ENCODE measurements at regions not wholly inside any gene's neighbourhood (a gene's known extent, or its start where the extent isn't known, plus 50 kb on each side); places are given as distances from the start of the nearest gene placed in this dataset.
"Not testable (repeated sequence)": the region's sequence is repeated elsewhere in the genome, so short reads cannot be mapped to it uniquely, and the experiment has no call there.

- H3K36me3 Mint-ChIP-seq; H3K4me3 Mint-ChIP-seq; H3K27me3 Mint-ChIP-seq; H3K4me1 Mint-ChIP-seq; DNase-seq; H3K27ac Mint-ChIP-seq; POLR2A ChIA-PET; H3K9me3 Mint-ChIP-seq; ATAC-seq (ENCODE audit: low read depth): not testable (repeated sequence)
Observed at GRCh38 chr16:16613212-16613611, 234.3 kb downstream of the NPIPA7 start.

GRCh38 chr16:16614484-16614883, 235.5 kb downstream of the NPIPA7 start:
- H3K27me3 Mint-ChIP-seq; H3K36me3 Mint-ChIP-seq; ATAC-seq (ENCODE audit: low read depth); H3K9me3 Mint-ChIP-seq; H3K4me3 Mint-ChIP-seq; H3K4me1 Mint-ChIP-seq; H3K27ac Mint-ChIP-seq; DNase-seq; POLR2A ChIA-PET: not testable (repeated sequence)

GRCh38 chr16:16618963-16619465, 240.1 kb downstream of the NPIPA7 start:
- POLR2A ChIA-PET; H3K27me3 Mint-ChIP-seq; H3K4me3 Mint-ChIP-seq; H3K27ac Mint-ChIP-seq; H3K4me1 Mint-ChIP-seq; DNase-seq; H3K9me3 Mint-ChIP-seq; H3K36me3 Mint-ChIP-seq; ATAC-seq (ENCODE audit: low read depth): not testable (repeated sequence)

GRCh38 chr16:16624367-16624766, 245.4 kb downstream of the NPIPA7 start:
- ATAC-seq (ENCODE audit: low read depth); H3K9me3 Mint-ChIP-seq; H3K27me3 Mint-ChIP-seq; H3K4me3 Mint-ChIP-seq; H3K27ac Mint-ChIP-seq; H3K36me3 Mint-ChIP-seq; POLR2A ChIA-PET; DNase-seq; H3K4me1 Mint-ChIP-seq: not testable (repeated sequence)

- H3K4me1 Mint-ChIP-seq; H3K36me3 Mint-ChIP-seq; DNase-seq; H3K27ac Mint-ChIP-seq; POLR2A ChIA-PET; H3K4me3 Mint-ChIP-seq; H3K9me3 Mint-ChIP-seq; H3K27me3 Mint-ChIP-seq; ATAC-seq (ENCODE audit: low read depth): not testable (repeated sequence)
Observed at GRCh38 chr16:16625140-16625539, 246.2 kb downstream of the NPIPA7 start.

- DNase-seq; POLR2A ChIA-PET; H3K9me3 Mint-ChIP-seq; H3K4me1 Mint-ChIP-seq; H3K4me3 Mint-ChIP-seq; H3K27ac Mint-ChIP-seq; H3K27me3 Mint-ChIP-seq; ATAC-seq (ENCODE audit: low read depth); H3K36me3 Mint-ChIP-seq: not testable (repeated sequence)
Observed at GRCh38 chr16:16627865-16628264, 248.9 kb downstream of the NPIPA7 start.

- H3K36me3 Mint-ChIP-seq; H3K9me3 Mint-ChIP-seq; ATAC-seq (ENCODE audit: low read depth); H3K27ac Mint-ChIP-seq; POLR2A ChIA-PET; H3K4me1 Mint-ChIP-seq; H3K4me3 Mint-ChIP-seq; H3K27me3 Mint-ChIP-seq; DNase-seq: not testable (repeated sequence)
Observed at GRCh38 chr16:16638231-16638630, 259.3 kb downstream of the NPIPA7 start.

GRCh38 chr16:16638714-16639113, 259.8 kb downstream of the NPIPA7 start:
- H3K9me3 Mint-ChIP-seq; H3K4me3 Mint-ChIP-seq; H3K27ac Mint-ChIP-seq; ATAC-seq (ENCODE audit: low read depth); H3K4me1 Mint-ChIP-seq; DNase-seq; H3K27me3 Mint-ChIP-seq; H3K36me3 Mint-ChIP-seq; POLR2A ChIA-PET: not testable (repeated sequence)

- H3K9me3 Mint-ChIP-seq; DNase-seq; ATAC-seq (ENCODE audit: low read depth); H3K4me3 Mint-ChIP-seq; H3K36me3 Mint-ChIP-seq; H3K27me3 Mint-ChIP-seq; H3K27ac Mint-ChIP-seq; POLR2A ChIA-PET; H3K4me1 Mint-ChIP-seq: not testable (repeated sequence)
Observed at GRCh38 chr16:16643828-16644227, 264.9 kb downstream of the NPIPA7 start.

GRCh38 chr16:16648002-16648401, 269.1 kb downstream of the NPIPA7 start:
- H3K36me3 Mint-ChIP-seq; POLR2A ChIA-PET; H3K9me3 Mint-ChIP-seq; ATAC-seq (ENCODE audit: low read depth); H3K4me1 Mint-ChIP-seq; DNase-seq; H3K4me3 Mint-ChIP-seq; H3K27me3 Mint-ChIP-seq; H3K27ac Mint-ChIP-seq: not testable (repeated sequence)

- H3K9me3 Mint-ChIP-seq; H3K36me3 Mint-ChIP-seq; DNase-seq; POLR2A ChIA-PET; H3K27me3 Mint-ChIP-seq; ATAC-seq (ENCODE audit: low read depth); H3K4me3 Mint-ChIP-seq; H3K4me1 Mint-ChIP-seq; H3K27ac Mint-ChIP-seq: not testable (repeated sequence)
Observed at GRCh38 chr16:16672180-16672812, 293.4 kb downstream of the NPIPA7 start.

- ATAC-seq (ENCODE audit: low read depth); H3K4me3 Mint-ChIP-seq; H3K27ac Mint-ChIP-seq; POLR2A ChIA-PET; H3K27me3 Mint-ChIP-seq; DNase-seq; H3K4me1 Mint-ChIP-seq; H3K36me3 Mint-ChIP-seq; H3K9me3 Mint-ChIP-seq: not testable (repeated sequence)
Observed at GRCh38 chr16:16674820-16675219, 295.9 kb downstream of the NPIPA7 start.

GRCh38 chr16:16721849-16722248, 342.9 kb downstream of the NPIPA7 start:
- POLR2A ChIA-PET; H3K27me3 Mint-ChIP-seq; ATAC-seq (ENCODE audit: low read depth); H3K4me3 Mint-ChIP-seq; H3K4me1 Mint-ChIP-seq; H3K36me3 Mint-ChIP-seq; H3K27ac Mint-ChIP-seq; H3K9me3 Mint-ChIP-seq; DNase-seq: not testable (repeated sequence)

GRCh38 chr16:16722666-16723065, 343.7 kb downstream of the NPIPA7 start:
- ATAC-seq (ENCODE audit: low read depth); H3K4me1 Mint-ChIP-seq; H3K4me3 Mint-ChIP-seq; H3K27ac Mint-ChIP-seq; H3K9me3 Mint-ChIP-seq; H3K27me3 Mint-ChIP-seq; POLR2A ChIA-PET; DNase-seq; H3K36me3 Mint-ChIP-seq: not testable (repeated sequence)
